Endothelial cell of umbilical vein (primary cell): ENCODE measurements at regions not wholly inside any gene's neighbourhood (a gene's known extent, or its start where the extent isn't known, plus 50 kb on each side); places are given as distances from the start of the nearest gene placed in this dataset.

ENCODE experiments used
- CTCF ChIP-seq, 2 donors: IDR thresholded peaks; 1 replicate in 1 of 2; 2 replicates in 1 of 2; pipeline ENCODE4 v1.5.1; 2011; ENCODE audit warnings: low read length in 2 of 2, mild to moderate bottlenecking in 2 of 2, moderate library complexity in 2 of 2, control low read depth in 1 of 2, inconsistent platforms in 1 of 2, low read depth in 1 of 2; ENCODE audit not compliant: insufficient read depth in 1 of 2; ENCODE audit errors: extremely low read depth in 1 of 2
- EZH2 ChIP-seq: IDR thresholded peaks from 2 replicates; pipeline ENCODE4 v1.6.1; 2012; ENCODE audit warnings: borderline replicate concordance, low read depth, mild to moderate bottlenecking, moderate library complexity, low read length, inconsistent platforms; ENCODE audit not compliant: severe bottlenecking
- MAX ChIP-seq: IDR thresholded peaks from 2 replicates; pipeline ENCODE4 v1.6.1; 2011; ENCODE audit not compliant: insufficient read depth, insufficient read length
- MYC ChIP-seq: IDR thresholded peaks from one replicate; pipeline ENCODE4 v1.6.1; 2011; ENCODE audit warnings: mild to moderate bottlenecking, low read depth, low read length
- POLR2A ChIP-seq: IDR thresholded peaks from 2 replicates; pipeline ENCODE4 v1.6.1; 2012; ENCODE audit warnings: low read depth, mild to moderate bottlenecking, control low read depth, low read length
- POLR2AphosphoS5 ChIP-seq: IDR thresholded peaks from 2 replicates; pipeline ENCODE4 v1.6.1; 2012; ENCODE audit warnings: low read depth, mild to moderate bottlenecking, control low read depth, low read length, moderate library complexity; ENCODE audit not compliant: insufficient read depth

- TF ChIP-seq EZH2, result no peak
- no peak for TF ChIP-seq CTCF (IDR thresholded peaks at IDR 0.05; ENCODE audit: extremely low read depth in 1 of 2, insufficient read depth in 1 of 2, low read depth in 1 of 2, low read length in 2 of 2)
- no peak for TF ChIP-seq POLR2A
- TF ChIP-seq MYC, result no peak
- no peak for TF ChIP-seq POLR2AphosphoS5
- no peak for TF ChIP-seq MAX
These were observed 231.5 kb upstream of the TLE3 start for GRCh38 chr15:70329179-70329578.
